KMS-11 (cell line): ENCODE measurements at regions not wholly inside any gene's neighbourhood (a gene's known extent, or its start where the extent isn't known, plus 50 kb on each side); places are given as distances from the start of the nearest gene placed in this dataset.

Source experiments
- H2AFZ ChIP-seq: fragments of 200-600 bp; sonication (generic); 2 replicates; pipeline ENCODE4 v1.6.1; 2016; ENCODE audit warnings: antibody characterized with exemption, mixed run types, low read depth
- H3K27ac ChIP-seq: fragments of 200-600 bp; sonication (generic); 2 replicates; pipeline ENCODE4 v1.6.1; 2016; ENCODE audit warnings: mild to moderate bottlenecking, mixed run types
- H3K27me3 ChIP-seq: fragments of 200-600 bp; sonication (generic); 2 replicates; pipeline ENCODE4 v1.6.1; 2017; ENCODE audit warnings: mild to moderate bottlenecking, low read depth, mixed run types, moderate library complexity; ENCODE audit not compliant: insufficient read depth
- H3K36me3 ChIP-seq: fragments of 200-600 bp; sonication (generic); 2 replicates; pipeline ENCODE4 v1.6.1; 2017; ENCODE audit warnings: mild to moderate bottlenecking, mixed run types; ENCODE audit not compliant: insufficient read depth
- H3K4me1 ChIP-seq: fragments of 200-600 bp; sonication (generic); 2 replicates; pipeline ENCODE4 v1.6.1; 2016; ENCODE audit warnings: mild to moderate bottlenecking, low read depth, mixed run types; ENCODE audit not compliant: poor library complexity, severe bottlenecking
- H3K4me2 ChIP-seq: fragments of 200-600 bp; sonication (generic); 2 replicates; pipeline ENCODE4 v1.7.0; 2016; ENCODE audit warnings: mild to moderate bottlenecking, mixed run types
- H3K4me3 ChIP-seq: fragments of 200-600 bp; sonication (generic); IDR thresholded peaks from 2 replicates; pipeline ENCODE4 v1.6.1; 2017; ENCODE audit warnings: low read depth, low read length, mixed read lengths; ENCODE audit not compliant: insufficient read depth
- H3K79me2 ChIP-seq: fragments of 200-600 bp; sonication (generic); 2 replicates; pipeline ENCODE4 v1.6.1; 2016; ENCODE audit warnings: low read depth, mixed run types; ENCODE audit not compliant: insufficient read depth
- H3K9ac ChIP-seq: fragments of 200-600 bp; sonication (generic); 2 replicates; pipeline ENCODE4 v1.6.1; 2016; ENCODE audit warnings: mild to moderate bottlenecking, mixed run types
- H4K20me1 ChIP-seq: fragments of 200-600 bp; sonication (generic); 2 replicates; pipeline ENCODE4 v1.6.1; 2016; ENCODE audit warnings: mild to moderate bottlenecking, mixed run types; ENCODE audit not compliant: insufficient read depth
- TF ChIP-seq, protein P1 (sequence below): fragments of 200-600 bp; sonication (generic); conservative IDR thresholded peaks from 2 replicates; pipeline ENCODE4 v1.6.1; 2017; ENCODE audit warnings: low read depth, mild to moderate bottlenecking, antibody characterized with exemption, low read length, moderate library complexity, mixed read lengths

DNA sequence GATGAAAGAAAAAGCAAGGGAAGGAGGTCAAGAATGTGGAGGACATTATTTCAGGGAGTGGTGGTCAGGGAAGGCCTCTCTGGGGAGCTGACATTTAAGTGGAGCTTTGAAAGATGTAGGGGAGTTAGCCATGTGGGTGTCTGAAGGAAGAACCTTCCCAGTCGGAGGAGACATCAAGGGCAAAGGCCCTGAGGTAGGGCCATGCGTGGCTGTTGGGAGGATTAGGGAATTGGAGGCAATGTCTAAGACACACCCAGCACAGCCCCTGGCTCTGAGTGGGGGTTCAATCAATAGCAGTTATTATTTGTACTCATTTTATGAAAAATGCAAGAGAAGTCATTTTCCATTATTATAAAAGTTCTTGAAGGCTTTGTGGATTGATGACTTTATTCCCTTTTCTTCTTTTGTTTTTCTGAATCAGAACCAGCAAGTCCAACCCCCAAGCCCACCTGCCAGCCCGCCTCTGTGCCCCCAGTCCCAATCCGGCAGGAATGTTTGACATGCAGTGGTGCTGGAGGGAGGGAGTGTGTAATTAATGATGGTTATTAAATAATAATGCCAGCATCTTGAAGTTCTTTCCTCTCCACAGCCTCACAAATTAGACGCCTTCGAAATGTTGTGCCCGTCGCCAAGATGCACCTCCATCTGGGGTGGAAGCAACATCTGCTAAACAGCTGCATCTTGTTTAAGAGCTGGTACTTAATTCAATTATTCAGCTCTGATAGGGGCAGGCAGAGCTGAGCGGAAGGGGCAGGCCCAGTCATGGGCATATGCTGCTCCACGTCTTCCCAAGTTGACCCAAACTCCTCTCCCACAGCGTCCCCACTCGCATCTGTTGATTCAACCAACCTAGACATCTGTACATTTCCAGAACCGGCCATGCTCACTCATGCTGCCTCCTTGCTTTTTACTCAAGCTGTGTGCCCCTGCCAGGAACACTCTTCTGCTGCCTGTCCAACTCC, 81.3 kb upstream of the SIRPA start:
- Histone ChIP-seq H3K27me3 (no peaks in the 10 kb centered on the region), H3K27ac (no peak overlapping the region), H3K36me3 (no peaks in the 10 kb centered on the region), H4K20me1 (no peaks in the 10 kb centered on the region), H2AFZ (no peak overlapping the region), H3K4me3 (no peak overlapping the region), H3K4me1 (no peaks in the 10 kb centered on the region), H3K79me2 (no peaks in the 10 kb centered on the region), H3K9ac (no peak overlapping the region), H3K4me2 (no peak overlapping the region)
- TF ChIP-seq, protein P1, sequence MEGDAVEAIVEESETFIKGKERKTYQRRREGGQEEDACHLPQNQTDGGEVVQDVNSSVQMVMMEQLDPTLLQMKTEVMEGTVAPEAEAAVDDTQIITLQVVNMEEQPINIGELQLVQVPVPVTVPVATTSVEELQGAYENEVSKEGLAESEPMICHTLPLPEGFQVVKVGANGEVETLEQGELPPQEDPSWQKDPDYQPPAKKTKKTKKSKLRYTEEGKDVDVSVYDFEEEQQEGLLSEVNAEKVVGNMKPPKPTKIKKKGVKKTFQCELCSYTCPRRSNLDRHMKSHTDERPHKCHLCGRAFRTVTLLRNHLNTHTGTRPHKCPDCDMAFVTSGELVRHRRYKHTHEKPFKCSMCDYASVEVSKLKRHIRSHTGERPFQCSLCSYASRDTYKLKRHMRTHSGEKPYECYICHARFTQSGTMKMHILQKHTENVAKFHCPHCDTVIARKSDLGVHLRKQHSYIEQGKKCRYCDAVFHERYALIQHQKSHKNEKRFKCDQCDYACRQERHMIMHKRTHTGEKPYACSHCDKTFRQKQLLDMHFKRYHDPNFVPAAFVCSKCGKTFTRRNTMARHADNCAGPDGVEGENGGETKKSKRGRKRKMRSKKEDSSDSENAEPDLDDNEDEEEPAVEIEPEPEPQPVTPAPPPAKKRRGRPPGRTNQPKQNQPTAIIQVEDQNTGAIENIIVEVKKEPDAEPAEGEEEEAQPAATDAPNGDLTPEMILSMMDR = no peak

DNA sequence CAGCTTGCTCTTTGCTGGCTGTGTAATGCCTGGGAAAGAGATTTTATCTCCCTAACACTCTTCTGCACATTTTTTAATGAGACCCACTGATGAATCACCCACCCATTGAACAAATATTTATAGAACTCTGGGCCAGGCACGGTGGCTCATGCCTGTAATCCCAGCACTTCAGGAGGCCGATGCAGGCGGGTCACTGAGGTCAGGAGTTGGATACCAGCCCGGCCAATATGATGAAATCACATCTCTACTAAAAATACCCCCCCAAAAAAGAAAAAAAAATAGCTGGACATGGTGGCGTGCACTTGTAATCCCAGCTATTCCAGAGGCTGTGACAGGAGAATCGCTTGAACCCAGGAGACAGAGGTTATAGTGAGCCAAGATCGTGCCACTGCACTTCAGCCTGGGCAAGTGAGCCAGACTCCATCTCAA, 82.1 kb upstream of the SIRPA start:
- Histone ChIP-seq H3K79me2 (no peaks in the 10 kb centered on the region), H3K4me3 (no peak overlapping the region), H3K27me3 (no peaks in the 10 kb centered on the region), H3K36me3 (no peaks in the 10 kb centered on the region), H3K4me2 (no peak overlapping the region), H3K4me1 (no peaks in the 10 kb centered on the region), H3K27ac (no peak overlapping the region), H2AFZ (no peak overlapping the region), H4K20me1 (no peaks in the 10 kb centered on the region), H3K9ac (no peak overlapping the region)
- TF ChIP-seq, protein P1 = no peak

DNA sequence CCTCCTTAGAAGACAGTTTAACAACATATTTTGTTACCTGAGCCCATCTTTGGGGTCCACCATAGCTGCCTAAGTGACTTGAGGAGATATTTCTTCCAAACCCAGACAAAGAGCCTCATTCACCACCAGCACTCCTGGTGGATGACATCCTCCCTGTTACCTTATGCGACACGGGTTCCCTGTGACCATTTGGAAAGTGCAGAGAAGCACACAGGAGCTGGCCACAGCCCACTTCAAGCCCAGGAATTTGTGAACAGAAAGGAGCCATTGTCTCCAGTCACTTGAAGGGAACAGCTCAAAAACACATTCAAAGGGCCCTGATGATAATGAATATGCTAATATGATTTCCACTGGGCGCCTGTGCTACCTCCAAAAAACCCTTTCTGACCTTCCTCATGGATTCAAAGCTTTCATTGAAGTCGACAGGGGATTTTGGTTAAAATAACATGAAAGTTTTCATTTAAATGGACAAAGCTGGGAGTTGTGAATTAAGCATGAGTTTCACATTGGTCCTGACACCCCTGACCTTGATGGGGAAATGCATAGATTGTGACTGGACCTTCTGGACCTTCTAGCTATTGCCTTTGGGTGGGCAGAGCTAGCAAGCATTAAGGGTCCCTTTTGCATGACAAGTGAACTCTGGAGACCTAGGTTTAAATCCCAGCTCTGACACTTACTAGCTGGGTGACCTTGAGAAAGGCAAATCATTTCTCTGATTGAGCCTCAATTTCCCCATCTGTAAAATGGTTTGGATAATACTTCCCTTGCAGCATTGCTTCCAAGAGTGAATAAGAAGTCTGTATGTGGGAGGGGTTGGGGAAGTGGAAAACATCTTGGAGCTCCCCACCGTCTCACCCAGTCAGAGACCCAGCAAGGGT, 83.3 kb upstream of the SIRPA start:
- no peaks in the 10 kb centered on the region for H3K36me3 ChIP-seq
- no peak overlapping the region for H3K27ac ChIP-seq
- no peaks in the 10 kb centered on the region for H3K4me1 ChIP-seq
- TF ChIP-seq, protein P1 = no peak
- no peak overlapping the region for H3K4me3 ChIP-seq
- H3K79me2 ChIP-seq = no peaks in the 10 kb centered on the region
- H3K4me2 ChIP-seq = no peak overlapping the region
- no peaks in the 10 kb centered on the region for H3K27me3 ChIP-seq
- no peaks in the 10 kb centered on the region for H4K20me1 ChIP-seq
- H2AFZ ChIP-seq = no peak overlapping the region
- no peak overlapping the region for H3K9ac ChIP-seq

DNA sequence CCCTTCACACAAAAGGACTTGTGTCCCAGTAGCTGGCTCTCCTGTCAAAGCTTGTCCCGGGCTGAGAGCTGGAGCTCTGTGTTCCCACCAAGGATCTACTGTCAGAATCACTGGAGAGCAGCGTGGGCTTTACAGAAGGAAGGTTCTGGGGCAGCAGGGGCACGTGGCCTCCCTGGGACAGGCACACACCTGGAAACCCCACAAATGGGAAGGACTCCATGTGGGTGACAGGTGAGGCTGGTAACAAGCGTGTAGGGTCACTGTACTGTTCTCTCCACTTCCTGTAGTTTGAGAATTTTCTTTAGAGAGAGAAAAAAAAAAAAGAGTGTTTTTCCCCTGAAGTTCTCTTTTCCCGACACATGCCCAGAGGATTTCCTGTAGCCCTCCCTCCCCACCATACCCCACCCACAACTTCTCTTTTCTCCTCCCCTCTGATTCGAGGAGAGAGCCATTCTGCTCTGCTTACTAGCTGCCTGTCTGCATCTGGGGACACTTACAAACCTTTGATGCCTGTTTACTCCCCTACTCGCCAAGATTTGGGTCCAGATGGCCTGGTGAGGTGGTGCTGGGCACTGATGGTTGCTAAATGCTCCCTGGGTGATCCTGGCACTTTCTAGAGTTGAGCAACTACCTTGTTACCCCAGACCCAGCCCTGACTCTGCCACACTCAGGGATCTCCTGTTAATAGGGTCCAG, 84.1 kb upstream of the SIRPA start:
- H3K4me3 ChIP-seq = no peak overlapping the region
- no peaks in the 10 kb centered on the region for H3K4me1 ChIP-seq
- no peak overlapping the region for H3K27ac ChIP-seq
- no peaks in the 10 kb centered on the region for H3K79me2 ChIP-seq
- no peaks in the 10 kb centered on the region for H3K27me3 ChIP-seq
- TF ChIP-seq, protein P1 = no peak
- H3K36me3 ChIP-seq = no peaks in the 10 kb centered on the region
- no peak overlapping the region for H3K9ac ChIP-seq
- H2AFZ ChIP-seq = no peak overlapping the region
- no peak overlapping the region for H3K4me2 ChIP-seq
- H4K20me1 ChIP-seq = no peaks in the 10 kb centered on the region
